Stimulated activated naive CD8-positive, alpha-beta T cell treated with anti-CD3 and anti-CD28 coated beads, Interleukin-15, Interleukin-2, amounts not matched to agents 100 U/mL and 50 U/mL, for 24 hours (primary cell): ENCODE measurements at regions not wholly inside any gene's neighbourhood (a gene's known extent, or its start where the extent isn't known, plus 50 kb on each side); places are given as distances from the start of the nearest gene placed in this dataset.

Experiments
- ATAC-seq: fragments of 150-1000 bp; cut with Tn5 transposase; one replicate; pipeline ENCODE4 v1.10.0; 2021
- DNase-seq: peaks from one replicate; pipeline ENCODE4 v3.0.0; 2021

DNA sequence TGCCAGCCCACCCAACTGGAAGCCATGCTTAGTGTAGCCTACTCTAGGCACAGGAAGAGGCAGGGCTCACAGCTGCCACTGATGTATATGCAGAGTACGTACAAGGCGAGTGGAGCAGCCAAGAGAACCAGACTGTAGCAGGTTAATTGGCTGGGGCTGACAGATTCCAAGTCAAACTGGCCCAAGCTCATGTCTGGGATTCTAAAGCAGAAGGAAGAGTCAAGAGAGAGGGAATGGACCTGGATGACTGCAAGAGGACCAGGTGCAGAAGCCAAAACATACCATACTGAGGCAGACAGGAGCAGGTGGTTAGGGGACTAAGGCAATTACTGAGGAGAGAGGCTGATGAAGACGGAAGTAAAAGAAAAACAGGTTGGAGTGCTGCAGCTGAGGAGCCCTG lies 51.3 kb upstream of the LRRN2 start:
- ATAC-seq (no peak), DNase-seq (no peak)

DNA sequence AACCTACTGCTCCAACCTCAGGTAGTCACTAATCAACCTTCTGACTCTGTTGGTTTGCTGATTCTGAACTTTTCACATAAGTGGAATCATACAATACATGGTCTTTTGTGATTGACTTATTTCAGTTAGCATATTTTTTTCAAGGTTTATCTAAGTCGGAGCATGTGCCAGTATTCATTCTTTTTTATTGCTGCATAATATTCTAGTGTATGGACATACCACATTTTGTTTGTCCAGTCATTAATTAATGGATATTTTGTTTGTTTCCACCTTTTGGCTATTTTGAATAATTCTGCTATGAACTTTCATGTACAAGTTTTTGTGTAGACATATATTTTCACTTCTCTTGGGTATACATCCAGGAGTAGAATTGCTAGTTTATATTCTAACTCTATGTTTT lies 53.0 kb upstream of the LRRN2 start:
- no peak for DNase-seq
- ATAC-seq = no peak

DNA sequence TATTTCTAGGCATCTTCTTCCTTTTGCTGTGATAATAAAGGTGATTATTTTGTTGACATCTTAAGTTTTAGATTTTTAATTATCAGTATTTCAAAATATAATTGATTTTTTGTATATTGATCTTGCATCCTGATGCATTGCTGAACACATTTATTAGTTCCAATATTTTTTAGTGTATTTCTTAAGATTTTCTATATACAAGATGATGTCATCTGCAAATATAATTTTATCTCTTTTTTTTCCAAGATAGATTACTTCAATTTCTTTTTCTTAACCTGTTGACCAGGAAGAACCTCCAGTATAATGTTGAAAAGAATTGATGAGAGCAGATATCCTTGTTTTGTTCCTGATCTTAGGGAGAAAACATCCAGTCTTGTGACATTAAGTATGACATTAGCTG lies 54.8 kb upstream of the LRRN2 start:
- ATAC-seq = no peak
- no peak for DNase-seq

DNA sequence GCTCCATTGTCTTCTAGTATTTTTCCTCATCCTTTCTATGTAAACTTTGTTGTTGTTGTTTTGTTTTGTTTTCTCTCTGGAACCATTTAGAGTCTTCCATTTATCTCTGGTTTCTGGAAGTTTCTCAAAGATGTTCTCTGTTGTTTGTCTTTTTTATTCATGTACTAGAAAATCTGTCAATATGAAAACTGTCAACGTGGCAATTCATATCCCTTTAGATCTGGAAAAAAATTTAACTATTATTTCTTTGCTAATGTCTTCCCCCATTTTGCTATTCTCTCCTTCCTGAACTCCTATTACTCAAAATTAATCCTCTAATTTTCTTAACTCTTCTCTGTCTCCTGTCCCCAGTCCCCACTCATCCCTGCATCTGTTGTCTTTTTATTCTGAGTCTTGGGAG lies 55.9 kb upstream of the LRRN2 start:
- no peak for ATAC-seq
- DNase-seq = no peak

DNA sequence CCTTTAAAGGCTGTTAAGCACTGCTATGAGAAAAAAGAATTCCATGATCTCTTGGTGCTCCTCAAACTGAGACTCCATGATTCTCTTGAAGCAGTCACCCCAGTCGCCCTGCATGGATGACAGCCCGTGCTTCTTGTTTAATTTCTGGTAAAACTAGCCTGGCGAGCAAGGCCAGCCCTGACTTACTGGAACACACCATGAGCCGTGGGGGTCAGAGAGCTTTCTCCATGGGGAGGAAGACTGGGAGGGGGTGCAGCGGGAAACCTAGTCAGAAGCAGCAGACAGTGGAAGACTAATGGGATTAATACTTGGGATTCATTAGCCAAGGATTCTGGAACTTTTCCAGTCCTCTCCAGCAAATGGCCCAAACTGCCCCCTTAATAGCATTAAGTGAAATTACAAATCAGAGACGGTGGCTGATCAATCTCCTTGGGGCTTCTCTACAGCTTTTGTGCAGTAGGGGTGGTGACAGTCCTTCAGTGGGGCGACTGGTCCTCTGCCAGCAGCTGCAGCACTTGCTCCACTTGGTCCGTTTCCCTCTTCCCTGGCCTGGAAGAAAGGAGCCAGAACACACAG lies 57.2 kb upstream of the LRRN2 start:
- ATAC-seq (no peak), DNase-seq (no peak)

DNA sequence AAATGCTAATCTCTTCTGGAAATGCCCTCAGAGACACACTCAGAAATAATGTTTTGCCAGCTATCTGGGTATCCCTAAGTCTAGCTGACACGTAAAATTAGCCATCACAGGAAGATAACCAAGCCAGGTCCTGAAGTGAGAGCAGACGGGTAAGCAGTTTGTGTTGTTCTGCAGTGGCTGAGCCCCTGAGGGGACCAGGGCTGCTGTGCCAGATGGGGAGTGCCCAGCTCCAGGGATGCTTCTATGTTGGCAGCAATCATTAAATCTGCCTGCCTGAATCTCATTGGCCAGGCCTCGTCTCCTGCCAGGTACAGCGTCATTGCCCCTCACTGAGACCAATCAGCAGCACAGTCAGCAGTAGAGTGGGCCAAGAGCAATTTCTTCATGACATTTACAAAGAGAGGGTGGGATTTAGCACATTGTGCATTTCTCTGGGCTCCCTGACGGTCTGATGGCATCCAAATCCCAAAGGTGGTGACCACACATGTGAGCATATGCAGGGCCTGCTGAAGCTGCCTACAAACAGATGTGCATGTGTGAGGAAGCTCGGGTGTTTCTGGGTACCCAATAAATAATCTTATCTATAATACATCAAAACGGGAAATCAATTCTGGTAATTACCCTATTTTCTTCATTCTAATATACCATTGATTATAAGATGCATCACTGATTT lies 58.7 kb upstream of the LRRN2 start:
- ATAC-seq = no peak
- DNase-seq = no peak

DNA sequence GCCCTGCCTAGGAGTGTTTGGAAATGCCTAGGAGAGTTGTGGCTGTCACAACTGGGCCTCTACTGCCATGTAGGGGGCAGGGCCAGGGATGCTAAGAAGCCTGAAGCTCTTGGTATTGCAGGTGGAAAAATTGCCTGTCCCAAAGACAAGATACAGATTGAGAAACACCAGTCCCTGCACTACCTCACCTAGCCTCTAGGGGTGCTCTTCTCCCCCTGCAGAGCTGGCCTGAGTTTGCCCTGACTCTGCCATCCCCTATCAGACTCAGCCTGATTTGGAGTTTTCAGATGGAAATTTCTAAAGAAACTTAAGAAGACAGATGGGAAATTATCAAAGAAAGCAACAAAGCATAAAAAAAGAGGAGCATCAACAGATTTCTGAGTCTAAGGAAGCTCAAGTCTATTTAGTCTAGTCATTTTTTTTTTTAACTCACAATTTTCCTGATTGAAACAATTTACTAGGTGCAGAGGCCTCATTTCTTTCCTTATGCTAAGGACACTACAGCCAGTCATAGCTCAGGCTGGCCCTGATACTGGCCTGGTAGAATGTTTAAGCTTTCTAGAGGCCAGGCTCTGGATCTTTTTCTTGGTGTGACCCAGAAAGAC lies 61.4 kb upstream of the LRRN2 start:
- peak; percentile 43 for DNase-seq
- ATAC-seq = peak; percentile 88

DNA sequence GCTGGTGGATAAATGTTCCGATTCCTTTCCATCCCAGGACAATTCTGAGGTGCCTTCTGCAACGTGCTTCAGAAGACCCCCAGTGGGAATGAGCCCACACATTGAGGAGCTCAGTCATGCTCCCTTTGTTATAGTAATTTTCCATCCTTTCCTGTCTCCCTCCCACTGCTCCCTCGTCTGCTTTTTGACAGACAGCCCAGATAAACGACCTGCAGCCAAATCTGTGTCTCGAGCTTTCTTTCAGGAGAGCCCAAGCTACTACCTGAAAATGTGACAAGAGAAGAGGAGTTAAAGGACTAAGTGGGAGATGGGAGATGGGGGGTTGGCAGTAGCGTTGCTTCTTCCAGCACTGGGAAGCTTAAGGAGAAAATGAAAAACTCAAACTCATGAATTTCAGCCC lies 65.9 kb upstream of the LRRN2 start:
- no peak for DNase-seq
- ATAC-seq = no peak

DNA sequence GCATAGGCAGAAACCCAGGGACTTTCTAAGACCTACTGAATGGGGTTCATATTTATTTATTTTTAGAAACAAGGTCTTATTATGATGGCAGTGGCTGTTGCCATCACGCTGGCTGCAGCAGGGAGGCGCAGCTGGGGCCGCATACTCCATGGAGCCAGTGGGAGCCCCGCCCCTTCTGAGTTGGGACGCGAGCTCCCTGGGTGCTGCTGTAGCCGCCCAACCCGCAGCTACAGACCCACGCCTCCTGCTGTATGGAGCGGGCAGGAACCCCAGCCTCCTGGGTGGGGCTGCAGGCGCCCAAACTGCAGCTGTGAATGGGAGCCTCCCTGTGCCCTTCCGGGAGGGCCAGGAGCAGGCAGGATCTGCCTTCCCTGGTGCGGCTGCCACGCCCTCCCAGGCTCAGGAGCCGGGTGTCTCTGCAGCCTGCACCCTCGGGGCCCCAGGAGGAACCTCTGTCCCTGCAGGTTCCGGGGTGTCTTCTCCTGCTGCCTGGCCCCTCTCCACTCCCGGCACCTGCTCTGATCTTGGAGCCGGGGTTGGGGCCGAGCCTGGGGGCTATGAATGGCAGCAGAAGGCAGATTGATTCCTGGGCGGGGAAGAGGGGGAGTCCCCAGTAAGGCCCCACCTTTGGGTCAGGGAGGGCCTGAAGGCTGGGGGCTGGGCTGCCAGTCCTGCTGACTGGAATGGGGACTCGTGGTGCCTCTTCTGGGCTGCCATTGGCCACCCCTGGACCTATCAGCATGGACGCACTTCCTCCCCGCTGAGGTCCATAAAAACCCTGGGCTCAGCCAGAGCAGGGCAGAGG lies 66.5 kb upstream of the LRRN2 start:
- ATAC-seq = no peak
- DNase-seq = no peak

DNA sequence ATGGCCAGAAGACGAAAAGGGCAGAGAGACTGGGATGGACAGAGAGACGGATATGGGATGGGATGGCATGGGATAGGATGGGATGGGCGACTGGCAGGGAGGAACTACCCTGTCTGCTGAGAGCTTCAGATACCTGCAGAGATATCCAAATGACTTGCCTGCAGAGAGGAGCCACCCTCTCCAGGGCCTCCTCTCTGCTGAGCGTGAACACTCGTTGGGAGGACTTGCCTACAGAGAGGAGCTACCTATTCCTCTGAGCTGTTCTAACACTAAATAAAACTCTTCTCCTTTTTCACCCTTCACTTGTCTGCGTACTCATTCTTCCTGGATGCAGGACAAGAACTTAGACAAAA lies 67.1 kb upstream of the LRRN2 start:
- ATAC-seq (no peak), DNase-seq (no peak)

DNA sequence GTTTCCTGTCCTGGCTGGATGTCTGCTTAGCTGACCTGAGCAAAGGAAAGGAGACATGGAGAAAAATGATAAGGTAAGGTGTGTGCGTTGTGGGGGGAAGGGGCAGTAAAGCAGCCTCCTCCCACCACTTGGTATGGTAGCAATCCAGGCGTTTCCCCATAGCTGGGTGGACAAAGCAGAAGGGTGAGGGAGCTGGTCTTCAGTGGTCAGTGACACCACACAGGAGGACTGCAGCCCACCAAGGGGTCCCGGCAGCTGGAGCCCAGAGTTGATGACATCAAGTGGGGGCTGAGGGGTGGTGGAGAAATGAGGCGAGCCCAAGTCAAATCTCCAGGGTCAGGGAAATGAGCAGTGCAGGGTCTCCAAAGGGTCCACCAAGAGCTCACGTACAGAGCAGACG lies 69.3 kb upstream of the LRRN2 start:
- ATAC-seq (no peak), DNase-seq (no peak)

DNA sequence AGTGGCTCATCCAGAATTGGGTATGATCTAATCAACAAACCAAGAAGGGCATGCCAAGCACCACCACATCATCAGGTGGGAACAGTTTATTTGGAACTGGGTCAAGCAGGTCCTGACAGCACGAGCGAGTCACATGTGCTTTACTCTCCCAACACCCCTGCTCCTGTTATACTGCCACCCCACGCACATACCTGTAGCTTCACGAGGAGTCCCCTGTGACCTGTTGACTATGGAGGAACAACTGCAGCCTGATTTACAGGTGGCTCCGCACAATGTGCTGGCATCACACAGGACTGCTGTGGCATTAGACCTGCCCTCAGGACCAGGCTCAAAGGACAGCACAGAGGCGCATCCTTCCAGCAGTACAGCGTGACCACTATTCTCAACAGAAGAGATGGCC lies 70.8 kb upstream of the LRRN2 start:
- DNase-seq (no peak), ATAC-seq (no peak)

DNA sequence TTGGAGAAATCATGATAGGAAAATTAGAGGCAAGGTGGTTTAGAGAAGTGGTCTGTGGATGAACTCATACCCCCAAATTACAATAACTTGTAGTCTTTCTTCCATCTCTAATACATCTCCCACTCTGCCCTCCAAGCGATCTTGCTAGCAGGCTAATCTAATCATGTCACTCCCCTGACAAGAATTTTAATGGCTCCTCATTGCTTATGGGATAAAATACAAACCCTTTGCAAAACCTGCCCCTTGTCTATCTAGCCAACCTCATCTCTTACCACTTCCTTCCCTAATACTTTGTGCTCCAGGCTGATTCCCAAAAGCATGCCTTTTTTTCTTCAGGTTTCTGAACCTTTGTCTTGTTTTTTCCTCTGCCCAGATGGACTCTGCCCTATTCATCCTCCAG lies 71.3 kb upstream of the LRRN2 start:
- ATAC-seq (no peak), DNase-seq (no peak)

DNA sequence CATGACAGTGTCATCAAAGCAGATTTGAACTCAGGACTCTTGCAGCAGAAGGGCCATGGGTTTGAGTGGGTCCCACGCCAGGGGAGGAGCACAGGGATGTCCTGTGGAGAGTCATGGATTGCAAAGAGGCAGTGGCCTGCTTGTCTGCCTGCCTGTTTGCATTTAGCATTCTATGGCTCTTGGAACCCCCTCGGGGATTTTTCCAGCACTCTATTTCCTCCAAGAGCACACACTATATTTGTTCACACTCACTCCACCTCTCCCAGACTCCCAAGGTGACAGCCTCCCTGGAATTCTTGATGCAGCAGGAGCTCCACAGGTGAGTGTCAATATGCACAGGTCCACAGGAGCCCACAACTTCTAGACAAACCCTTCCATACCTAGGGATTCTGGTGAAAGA lies 73.1 kb upstream of the LRRN2 start:
- ATAC-seq (no peak), DNase-seq (no peak)

DNA sequence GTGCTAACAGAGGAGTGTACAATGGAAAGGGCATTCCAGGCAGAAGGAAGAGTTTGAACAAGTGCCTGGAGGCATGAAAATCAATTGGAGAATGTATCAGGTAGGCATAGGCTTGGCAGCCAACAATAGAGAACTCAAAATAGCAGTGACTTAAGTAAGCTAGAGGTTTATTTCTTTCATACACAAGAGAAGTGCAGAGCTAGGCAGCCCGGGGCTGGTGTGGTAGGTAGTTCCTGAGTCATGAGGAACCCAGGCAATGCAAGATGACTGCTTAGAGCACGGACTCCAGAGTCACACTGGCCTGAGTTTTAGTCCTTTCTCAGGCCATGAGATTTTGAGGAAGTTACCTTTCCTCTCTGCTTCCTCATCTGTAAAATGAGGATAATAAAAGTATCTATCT lies 74.8 kb upstream of the LRRN2 start:
- no peak for ATAC-seq
- no peak for DNase-seq

DNA sequence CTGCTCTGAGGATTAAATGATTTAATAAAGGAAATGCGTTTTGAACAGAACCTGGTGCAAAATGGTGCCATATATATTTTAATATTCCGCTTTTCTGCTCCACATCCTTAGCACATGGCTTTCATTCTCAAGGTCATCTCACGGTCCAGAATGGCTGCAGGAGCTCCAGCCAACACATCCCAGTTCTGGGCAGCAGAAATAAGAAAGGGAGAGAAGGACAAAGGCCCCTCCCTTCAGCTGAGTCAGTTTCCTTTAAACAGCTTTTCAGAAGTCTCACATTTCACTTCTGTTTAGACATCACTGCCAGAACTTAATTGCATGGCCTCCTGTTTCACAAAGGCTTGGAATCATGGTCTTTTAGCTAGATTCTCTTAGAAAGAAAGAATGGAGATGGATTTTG lies 75.2 kb upstream of the LRRN2 start:
- no peak for DNase-seq
- ATAC-seq = no peak

DNA sequence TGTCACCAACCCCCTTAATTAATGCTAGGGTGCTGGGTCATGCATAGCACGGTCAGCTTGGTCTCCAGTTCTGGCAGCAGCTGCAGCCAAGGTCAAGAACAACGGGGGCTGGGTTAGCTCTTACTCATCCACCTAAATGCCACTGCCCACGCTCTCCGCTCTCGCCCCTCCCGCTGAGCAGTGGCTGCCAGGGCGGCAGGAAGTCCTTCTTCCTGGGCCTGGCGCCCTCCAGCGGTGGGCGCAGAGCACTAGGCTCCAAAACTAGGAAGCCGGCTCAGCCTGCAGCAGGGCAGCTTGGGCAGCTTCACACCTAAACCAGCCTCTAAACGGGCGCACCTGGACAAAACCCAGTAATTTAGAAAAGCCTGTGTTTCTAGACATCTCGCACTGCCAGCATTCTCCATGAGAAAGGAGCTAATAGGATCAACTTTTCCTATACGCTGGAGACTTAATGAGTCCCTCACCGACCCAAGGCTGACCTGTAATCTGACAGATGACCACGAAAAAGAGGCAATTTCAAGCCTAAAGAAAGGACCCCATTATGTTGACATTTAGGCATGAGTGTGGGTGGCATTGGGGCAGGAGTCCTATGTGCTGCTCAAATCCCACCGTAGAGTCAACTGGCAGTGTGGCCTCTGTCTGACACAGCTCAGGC lies 78.4 kb upstream of the LRRN2 start:
- ATAC-seq (peak; percentile 85), DNase-seq (peak; percentile 80)

DNA sequence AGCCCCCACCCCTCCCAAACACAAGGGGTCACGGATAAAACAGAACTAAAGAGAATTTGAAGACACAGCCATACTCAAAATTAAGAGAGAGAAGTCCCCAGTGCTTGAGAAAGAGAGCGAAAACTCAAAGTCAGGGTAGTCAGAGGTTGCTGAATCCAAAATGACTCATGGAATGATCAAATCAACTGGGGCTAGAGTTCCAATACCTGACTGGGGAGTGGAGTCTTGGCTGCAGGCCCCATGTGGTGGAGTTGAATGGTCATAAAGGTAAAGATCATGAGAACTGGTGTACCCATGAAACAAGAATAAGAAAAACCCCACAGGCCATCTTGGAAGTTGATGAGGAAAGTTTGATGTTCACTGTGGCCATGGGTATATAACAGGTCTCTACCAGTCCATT lies 84.5 kb upstream of the LRRN2 start:
- no peak for ATAC-seq
- DNase-seq = no peak

DNA sequence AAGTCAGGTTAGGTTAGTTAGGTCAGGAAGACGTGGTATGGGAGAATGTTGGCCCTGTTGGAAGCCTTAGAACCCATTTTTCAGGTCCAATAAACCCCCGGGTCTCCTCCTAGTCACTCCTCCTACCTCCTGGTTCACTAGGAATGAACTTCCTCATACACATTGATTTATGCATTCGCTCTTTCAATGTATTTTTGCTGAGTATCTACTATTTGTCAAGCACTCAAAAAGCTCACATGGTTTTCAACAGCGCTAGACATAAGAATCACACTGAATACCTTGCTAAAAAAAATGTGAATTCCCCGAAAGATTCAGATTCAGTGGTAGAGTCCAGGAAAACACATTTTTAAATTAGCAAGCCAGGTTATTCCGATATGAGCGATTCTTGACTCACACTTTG lies 85.8 kb upstream of the LRRN2 start:
- ATAC-seq (no peak), DNase-seq (no peak)

DNA sequence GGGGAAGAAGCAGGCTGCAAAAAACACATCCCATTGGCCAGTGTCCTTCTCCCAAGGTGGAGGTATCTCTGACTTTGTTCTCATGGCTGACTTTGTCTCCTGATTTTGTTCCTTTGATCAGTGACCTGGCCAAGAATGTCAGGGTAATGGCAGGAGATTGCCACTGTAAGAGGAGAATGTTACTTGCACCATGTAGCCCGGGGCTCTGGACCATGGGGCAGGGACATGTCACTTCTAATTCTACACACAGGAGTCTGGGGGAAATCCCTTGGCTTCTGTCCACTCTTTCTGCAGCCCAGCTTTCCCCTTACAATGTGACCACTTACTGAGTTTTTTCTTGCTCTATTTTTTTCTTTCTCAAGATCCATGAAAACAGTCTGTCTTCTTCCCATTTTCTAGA lies 87.7 kb upstream of the LRRN2 start:
- DNase-seq (no peak), ATAC-seq (no peak)

DNA sequence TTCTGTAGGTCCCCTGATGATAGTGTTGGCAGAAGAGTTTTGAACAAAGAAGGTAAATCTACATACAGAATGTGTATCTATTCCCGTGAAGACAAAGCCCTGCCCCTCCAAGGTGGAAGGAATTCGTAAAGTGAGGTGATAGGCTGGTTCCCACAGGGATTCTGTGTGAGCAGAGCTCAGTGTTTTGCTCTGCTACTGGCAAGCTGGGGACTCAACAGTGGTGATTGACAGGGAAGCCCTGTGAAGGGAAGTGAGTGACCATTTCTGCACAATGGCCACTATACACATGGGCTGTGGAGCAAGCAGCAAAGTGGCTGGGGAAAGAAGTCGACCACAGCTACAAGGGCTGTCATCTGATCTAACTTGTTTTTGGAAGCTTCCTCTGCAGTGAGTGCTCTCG lies 90.0 kb upstream of the LRRN2 start:
- DNase-seq = no peak
- ATAC-seq = no peak

DNA sequence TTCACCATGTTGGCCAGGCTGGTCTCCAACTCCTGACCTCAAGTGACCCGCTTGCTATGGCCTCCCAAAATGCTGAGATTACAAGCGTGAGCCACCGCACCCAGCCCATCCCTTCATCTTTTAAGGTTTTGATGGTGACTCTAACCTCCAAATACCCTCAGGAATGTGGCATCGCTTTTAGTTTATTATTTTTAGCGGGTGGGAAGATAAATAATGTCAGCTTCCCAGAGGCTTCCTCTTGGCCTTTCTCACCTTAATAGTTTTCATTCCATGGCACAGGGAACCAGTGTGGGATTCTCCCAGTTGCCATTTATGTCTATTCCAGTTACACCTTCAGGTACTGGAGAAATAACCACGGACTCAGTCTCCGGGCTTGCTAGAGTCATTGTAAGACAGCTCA lies 92.1 kb upstream of the LRRN2 start:
- ATAC-seq (no peak), DNase-seq (no peak)

DNA sequence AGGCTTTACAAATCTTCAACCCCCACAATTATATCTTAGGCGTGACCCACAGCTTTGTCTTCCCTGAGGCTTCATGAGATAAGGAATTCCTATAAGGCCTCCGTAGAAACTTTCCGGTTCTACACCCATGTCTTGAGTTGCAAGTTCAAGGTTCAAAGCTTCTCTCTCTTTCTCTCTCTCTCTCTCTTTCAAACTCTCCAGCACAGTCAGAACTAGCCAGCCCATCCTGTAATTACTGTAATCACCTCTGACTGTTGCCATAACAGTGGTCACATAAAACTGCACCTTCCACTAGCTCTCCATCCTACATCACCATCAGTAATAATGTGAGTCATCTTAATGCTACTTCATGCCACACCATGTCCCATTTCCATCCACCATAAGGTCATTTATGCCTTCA lies 90.0 kb upstream of the NFASC start:
- DNase-seq (no peak), ATAC-seq (no peak)
